Psoas muscle (tissue), 7 donors: ENCODE measurements at regions not wholly inside any gene's neighbourhood (a gene's known extent, or its start where the extent isn't known, plus 50 kb on each side); places are given as distances from the start of the nearest gene placed in this dataset.

ENCODE experiments used
- ATAC-seq, 4 donors: fragments of 200-7000 bp; cut with Tn5 transposase; one replicate each; pipeline ENCODE4 v1.9.1; 2020; ENCODE audit warnings: moderate library complexity in 3 of 4, mild to moderate bottlenecking in 2 of 4
- DNase-seq, 2 donors: peaks; one replicate each; pipeline ENCODE4 v3.0.0-alpha.2; 2020
- H3K27ac ChIP-seq: fragments of 200-600 bp; one replicate; pipeline ENCODE4 v1.8.0; 2022
- H3K27me3 ChIP-seq, 3 donors: fragments of 200-600 bp in 1 of 3; one replicate each; pipeline versions ENCODE4 v1.6.1 to v1.8.0; 2013 to 2022; ENCODE audit warnings: low read length in 2 of 3, mild to moderate bottlenecking in 2 of 3, moderate library complexity in 1 of 3; ENCODE audit not compliant: insufficient read depth in 3 of 3
- H3K36me3 ChIP-seq, 2 donors: fragments of 200-600 bp in 1 of 2; one replicate each; pipeline versions ENCODE4 v1.6.1 to v1.8.0; 2013 to 2022; ENCODE audit warnings: low read depth in 1 of 2, mild to moderate bottlenecking in 1 of 2, moderate library complexity in 1 of 2; ENCODE audit not compliant: insufficient read depth in 1 of 2
- H3K4me1 ChIP-seq: fragments of 200-600 bp; one replicate; pipeline ENCODE4 v1.8.0; 2022
- H3K4me3 ChIP-seq: fragments of 200-600 bp; one replicate; pipeline ENCODE4 v1.8.0; 2022; ENCODE audit warnings: mild to moderate bottlenecking
- H3K9me3 ChIP-seq: fragments of 200-600 bp; one replicate; pipeline ENCODE4 v1.8.0; 2022
- CTCF ChIP-seq: fragments of 200-600 bp; IDR thresholded peaks from one replicate; pipeline ENCODE4 v1.8.0; 2022; ENCODE audit warnings: antibody characterized with exemption
- WGBS, 3 donors: extraction: QIAGEN DNeasy Blood & Tissue Kit; methylation state at CpG; one replicate each; pipeline versions ENCODE4 v1.1.6 to v1.1.7; 2013; 5-methylcytosine and 5-hydroxymethylcytosine counted together
- intact Hi-C, 2 donors: fragments of 100-400 bp; cut with DNase I; formaldehyde crosslinking; loops; one replicate each; pipeline versions ENCODE4 v1.11.0 to v1.14.2; 2022
- donor health status: healthy with polysubstance abuse.
- donor health status: DM: no; HTN: no; CAD: no; lungs with moderate emphysema.
- donor health status: Bipolar disorder and iron deficiency.
- donor health status: healthy.
- donor health status: DM: yes; HTN: yes; CAD: no.
- donor health status: DM: no; HTN: no; CAD: no.
- donor health status: DM: yes; HTN: yes; CAD: no.

- DNase-seq (no peak), ATAC-seq (no peak)
- Histone ChIP-seq H3K9me3 (no peaks in the 10 kb centered on the region), H3K27me3 (no peaks in the 10 kb centered on the region), H3K4me1 (no peaks in the 10 kb centered on the region), H3K27ac (no peak overlapping the region), H3K36me3 (no peaks in the 10 kb centered on the region), H3K4me3 (no peak overlapping the region)
- WGBS, 3 donors: 79 to 87% (median 82%) methylated on average over 6 of the region's 6 CpGs
- TF ChIP-seq CTCF: no peak
- intact Hi-C loops: no loop called here
Measured at GRCh38 chr1:17982197-17982596, 125.4 kb upstream of the IGSF21 start.

- Histone ChIP-seq H3K27me3 (peaks cover 0 to 2% (median 0%) of the 10 kb centered on the region in 3 donors), H3K4me3 (no peak overlapping the region), H3K9me3 (no peaks in the 10 kb centered on the region), H3K36me3 (no peaks in the 10 kb centered on the region), H3K27ac (no peak overlapping the region), H3K4me1 (no peaks in the 10 kb centered on the region)
- no peak for DNase-seq
- 19 to 31% (median 30%) methylated on average over 9 of the region's 9 CpGs for WGBS, 3 donors
- ATAC-seq: no peak
- intact Hi-C loops: no loop called here
- TF ChIP-seq CTCF: peak; percentile 20
Measured at GRCh38 chr1:17984583-17984982, 123.0 kb upstream of the IGSF21 start.

- Histone ChIP-seq H3K4me1 (no peaks in the 10 kb centered on the region), H3K36me3 (no peaks in the 10 kb centered on the region), H3K4me3 (no peak overlapping the region), H3K9me3 (no peaks in the 10 kb centered on the region), H3K27ac (no peak overlapping the region), H3K27me3 (peaks cover 0 to 2% (median 0%) of the 10 kb centered on the region in 3 donors)
- DNase-seq (no peak), ATAC-seq (no peak)
- WGBS, 3 donors: 85 to 88% (median 85%) methylated on average over 9 of the region's 9 CpGs
- intact Hi-C loops: no loop called here
- no peak for TF ChIP-seq CTCF
Measured at GRCh38 chr1:17986156-17986555, 121.4 kb upstream of the IGSF21 start.

GRCh38 chr1:17990401-17990800 is 117.2 kb upstream of the IGSF21 start:
- TF ChIP-seq CTCF: no peak
- no peak for DNase-seq
- Histone ChIP-seq H3K4me3 (no peak overlapping the region), H3K36me3 (no peaks in the 10 kb centered on the region), H3K9me3 (no peaks in the 10 kb centered on the region), H3K27ac (no peak overlapping the region), H3K4me1 (no peaks in the 10 kb centered on the region), H3K27me3 (peaks cover 0 to 2% (median 0%) of the 10 kb centered on the region in 3 donors)
- no peak for ATAC-seq
- intact Hi-C loops: no loop called here
- 64 to 67% (median 67%) methylated on average over 1 of the region's 1 CpG for WGBS, 3 donors

GRCh38 chr1:17991996-17992395 is 115.6 kb upstream of the IGSF21 start:
- H3K36me3 ChIP-seq: no peaks in the 10 kb centered on the region
- no peak overlapping the region for H3K4me3 ChIP-seq
- H3K9me3 ChIP-seq: no peaks in the 10 kb centered on the region
- ATAC-seq: no peak
- no peaks in the 10 kb centered on the region for H3K4me1 ChIP-seq
- no peak for TF ChIP-seq CTCF
- H3K27me3 ChIP-seq: peaks cover 0 to 4% (median 0%) of the 10 kb centered on the region in 3 donors
- DNase-seq: no peak
- WGBS, 3 donors: 78 to 87% (median 84%) methylated on average over 4 of the region's 4 CpGs
- H3K27ac ChIP-seq: no peak overlapping the region
- intact Hi-C loops: no loop called here
